ENCODE measurements at regions not wholly inside any gene's neighbourhood (a gene's known extent, or its start where the extent isn't known, plus 50 kb on each side); places are given as distances from the start of the nearest gene placed in this dataset.
"Not testable (repeated sequence)": the region's sequence is repeated elsewhere in the genome, so short reads cannot be mapped to it uniquely, and the experiment has no call there.

DNA sequence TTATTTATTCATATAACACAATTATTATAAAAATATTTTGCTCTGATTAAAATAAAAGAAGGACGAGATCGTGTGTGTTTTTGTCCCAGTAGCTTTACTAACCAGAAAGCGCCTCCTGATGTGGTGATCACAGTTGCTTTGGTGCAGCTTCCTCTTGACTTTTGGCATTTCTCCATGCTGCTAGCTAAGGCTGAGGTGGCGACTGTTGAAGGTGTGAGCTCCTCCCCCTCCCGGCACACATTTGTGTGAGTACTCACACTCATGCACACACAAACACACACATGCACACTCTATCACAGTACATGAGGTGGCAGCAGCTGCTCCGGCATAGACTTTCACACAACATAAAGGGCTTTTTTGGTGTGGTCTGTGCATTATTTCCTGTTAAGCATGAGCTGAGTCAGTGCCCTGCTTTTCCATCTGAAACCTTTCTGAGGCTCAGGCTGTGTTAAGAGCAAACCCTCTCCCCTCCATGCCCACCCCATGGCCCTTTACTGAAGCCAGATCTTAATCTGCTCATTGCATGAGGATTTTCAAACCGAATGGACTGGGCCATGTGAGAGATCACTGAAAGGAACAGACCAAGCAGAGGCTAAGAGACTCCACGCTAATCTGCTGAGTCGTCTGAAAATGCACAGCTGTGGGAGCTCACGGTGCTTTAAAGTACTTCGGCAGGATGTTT, 53.3 kb downstream of the FOXD4L1 start:
- DNase-seq (ENCODE audit: low read depth), result peak; percentile 25

DNA sequence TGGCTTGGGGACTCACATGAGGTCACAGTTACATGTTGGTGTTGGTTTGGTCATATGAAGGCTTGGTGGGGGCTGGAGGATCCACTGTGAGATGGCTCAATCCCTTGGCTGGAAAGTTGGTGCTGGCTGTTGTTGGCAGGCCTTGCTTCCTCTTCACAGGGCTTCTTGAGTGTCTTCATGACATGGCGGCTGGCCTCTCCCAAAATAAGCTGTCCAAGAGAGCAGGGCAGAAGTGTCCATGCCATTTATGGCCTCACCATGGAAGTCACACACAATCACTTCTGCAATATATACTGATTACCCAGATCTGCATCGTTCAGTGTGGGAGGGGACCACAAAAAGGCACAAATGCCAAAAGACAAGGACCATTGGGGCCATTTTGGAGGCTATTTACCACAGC, 61.4 kb downstream of the FOXD4L1 start:
- not testable (repeated sequence) for DNase-seq (ENCODE audit: low read depth)

DNA sequence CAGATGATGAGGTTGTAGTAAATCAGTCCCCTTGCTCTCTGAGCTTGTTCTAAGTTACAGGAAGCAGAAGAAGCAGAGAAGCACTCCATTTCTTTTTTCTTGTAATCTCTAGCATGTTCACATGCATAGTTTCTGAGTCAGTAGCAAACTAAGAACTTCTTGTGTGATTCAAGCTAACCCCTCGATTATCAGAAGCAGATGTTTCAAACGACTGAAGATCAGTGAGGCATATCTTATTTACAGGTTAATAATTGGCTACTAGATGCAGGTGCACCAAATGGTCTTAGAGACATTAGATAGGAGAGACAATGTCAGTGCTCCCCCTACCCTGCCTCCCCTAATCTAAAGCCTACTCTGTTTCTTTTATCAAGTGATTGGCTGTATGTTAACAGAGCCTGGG, 64.2 kb downstream of the FOXD4L1 start:
- DNase-seq (ENCODE audit: low read depth), result not testable (repeated sequence)

- DNase-seq (ENCODE audit: low read depth), result not testable (repeated sequence)
Observed at GRCh38 chr2:113566674-113567480, 60.2 kb upstream of the RABL2A start.

GRCh38 chr2:113567481-113567849, 59.6 kb upstream of the RABL2A start:
- DNase-seq (ENCODE audit: low read depth), result not testable (repeated sequence)

DNA sequence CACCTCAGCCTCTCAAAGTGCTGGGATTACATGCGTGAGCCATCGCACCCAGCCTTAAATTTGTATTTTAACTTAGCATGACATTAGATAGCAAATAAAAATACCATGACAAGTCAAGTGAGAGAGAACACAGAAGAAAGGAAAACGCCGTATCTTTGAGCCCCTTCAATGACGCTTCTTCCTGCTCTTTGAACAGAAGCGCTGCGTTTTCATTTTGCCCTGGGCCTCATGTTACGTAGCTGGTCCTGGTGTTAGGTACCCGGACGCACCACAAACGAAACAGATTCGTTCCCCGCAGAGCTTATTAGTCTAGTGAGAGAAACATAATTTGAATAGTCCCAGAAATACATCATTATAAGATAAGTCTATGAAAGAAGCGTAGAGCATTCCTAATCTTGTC, 58.8 kb upstream of the RABL2A start:
- DNase-seq (ENCODE audit: low read depth), result not testable (repeated sequence)

DNA sequence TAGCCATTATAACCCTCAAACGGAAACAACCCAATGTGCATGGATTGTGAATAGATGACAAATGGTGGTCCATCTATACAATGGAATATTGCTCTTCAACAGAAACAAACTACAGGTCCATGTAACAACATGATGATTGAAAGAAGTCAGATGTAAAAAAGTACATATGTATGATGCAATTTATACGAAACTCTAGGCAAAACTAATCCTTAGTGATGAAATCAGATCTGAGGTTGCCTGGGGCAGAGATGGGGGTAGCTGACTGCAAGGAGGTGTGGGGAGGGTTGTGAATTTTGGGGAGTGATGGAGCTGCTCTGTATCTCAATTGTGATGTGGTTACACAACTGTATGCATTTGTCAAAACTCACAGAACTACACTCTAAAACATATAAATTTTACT, 57.0 kb upstream of the RABL2A start:
- not testable (repeated sequence) for DNase-seq (ENCODE audit: low read depth)

DNA sequence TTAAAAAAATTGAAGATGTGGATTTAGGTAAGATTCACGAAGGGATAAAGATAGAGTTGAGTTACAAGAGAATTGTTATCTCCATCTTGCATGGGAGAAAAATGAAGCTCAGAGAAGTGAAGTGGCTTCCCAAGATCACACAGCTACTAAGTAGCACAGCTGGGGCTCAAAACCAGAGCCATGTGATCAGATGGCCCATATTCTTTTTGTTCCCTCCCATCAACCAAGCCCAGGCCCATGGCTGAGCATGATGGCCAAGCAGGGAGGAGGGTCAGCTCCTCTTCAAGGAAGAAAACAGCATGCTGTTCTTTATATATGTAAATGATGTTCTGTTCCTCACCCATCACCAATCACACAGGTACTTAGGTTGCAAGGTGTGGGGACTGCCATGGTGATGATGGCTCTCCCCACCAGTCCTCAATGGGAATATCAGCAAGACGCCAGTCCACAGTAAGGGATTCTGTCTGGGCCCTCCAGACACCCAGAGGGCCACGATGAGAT, 56.5 kb upstream of the RABL2A start:
- DNase-seq (ENCODE audit: low read depth), result not testable (repeated sequence)

GRCh38 chr2:113571482-113572068, 55.5 kb upstream of the RABL2A start:
- DNase-seq (ENCODE audit: low read depth), result not testable (repeated sequence)

- not testable (repeated sequence) for DNase-seq (ENCODE audit: low read depth)
Observed at GRCh38 chr2:113575721-113576120, 51.3 kb upstream of the RABL2A start.

- not testable (repeated sequence) for DNase-seq (ENCODE audit: low read depth)
Observed at GRCh38 chr2:113576353-113576752, 50.7 kb upstream of the RABL2A start.

Data from stimulated activated CD8-positive, alpha-beta memory T cell treated with anti-CD3 and anti-CD28 coated beads, Interleukin-4, amount 100 ng/mL, for 24 hours (primary cell).